Esophagus muscularis mucosa (tissue), 4 donors: ENCODE measurements at regions not wholly inside any gene's neighbourhood (a gene's known extent, or its start where the extent isn't known, plus 50 kb on each side); places are given as distances from the start of the nearest gene placed in this dataset.
A peak's percentile ranks its signal among the peaks of the same experiment; 100 is the strongest.

Source experiments
- DNase-seq: peaks from one replicate; pipeline ENCODE4 v3.0.0-alpha.2; 2017; ENCODE audit errors: extremely low spot score
- H3K27ac ChIP-seq, 4 donors: fragments of 200-600 bp; sonication (generic); replicated peaks in 1 of 4; 1 replicate in 3 of 4; 2 replicates in 1 of 4; pipeline ENCODE4 v1.5.1; 2016 to 2019; ENCODE audit warnings: mild to moderate bottlenecking in 1 of 4
- H3K27me3 ChIP-seq, 4 donors: fragments of 200-600 bp; sonication (generic); one replicate each; pipeline versions ENCODE4 v1.5.1 to v1.6.0; 2016 to 2019
- H3K36me3 ChIP-seq, 4 donors: fragments of 200-600 bp; sonication (generic); one replicate each; pipeline ENCODE4 v1.5.1; 2016 to 2019
- H3K4me1 ChIP-seq, 4 donors: fragments of 200-600 bp; sonication (generic); one replicate each; pipeline ENCODE4 v1.5.1; 2016 to 2019
- H3K4me3 ChIP-seq, 4 donors: fragments of 200-600 bp; sonication (generic); 1 replicate in 2 of 4; 2 replicates in 2 of 4; pipeline ENCODE4 v1.5.1; 2016 to 2019; ENCODE audit warnings: mild to moderate bottlenecking in 4 of 4, moderate library complexity in 1 of 4
- H3K9me3 ChIP-seq, 4 donors: fragments of 200-600 bp; sonication (generic); 1 replicate in 3 of 4; 2 replicates in 1 of 4; pipeline ENCODE4 v1.5.1; 2016 to 2019
- EP300 ChIP-seq: sonication (generic); formaldehyde crosslinking; IDR thresholded peaks from one replicate; pipeline ENCODE4 v1.6.1; 2017; ENCODE audit warnings: antibody characterized with exemption
- POLR2A ChIP-seq: fragments of 450-650 bp; IDR thresholded peaks from one replicate; pipeline ENCODE4 v1.6.1; 2017; ENCODE audit warnings: antibody characterized with exemption, moderate library complexity, mild to moderate bottlenecking, low read depth
- POLR2AphosphoS5 ChIP-seq, 2 donors: sonication (generic); formaldehyde crosslinking; IDR thresholded peaks; one replicate each; pipeline ENCODE4 v1.6.1; 2017; ENCODE audit warnings: antibody characterized with exemption in 2 of 2
- WGBS: methylation state at CpG from one replicate; pipeline ENCODE4 v1.1.5; 2018; 5-methylcytosine and 5-hydroxymethylcytosine counted together
- intact Hi-C: fragments of 100-400 bp; cut with DNase I; formaldehyde crosslinking; loops from one replicate; pipeline ENCODE4 v1.15.1; 2023
- TF ChIP-seq, protein P1 (sequence below), 3 experiments: fragments of 200-600 bp in 2 of 3; fragments of 450-650 bp in 1 of 3; sonication (generic) in 2 of 3; IDR thresholded peaks; one replicate each; pipeline ENCODE4 v1.5.1; 2017 to 2019; ENCODE audit warnings: antibody characterized with exemption in 3 of 3, mild to moderate bottlenecking in 2 of 3, moderate library complexity in 1 of 3

GRCh38 chr20:61115364-61116065, 136.5 kb upstream of the CDH4 start:
- TF ChIP-seq EP300, result no peak
- TF ChIP-seq POLR2AphosphoS5 (IDR thresholded peaks at IDR 0.05), result peak in 1 of 2 donors; percentile 29
- no peak for TF ChIP-seq POLR2A
- Histone ChIP-seq H3K4me3 (no peak overlapping the region), H3K4me1 (peaks cover 10 to 41% (median 33%) of the 10 kb centered on the region in 4 donors), H3K9me3 (no peaks in the 10 kb centered on the region), H3K27ac (peak overlapping the region; percentile 29 to 76 (median 60)), H3K27me3 (no peaks in the 10 kb centered on the region), H3K36me3 (no peaks in the 10 kb centered on the region)
- DNase-seq, result no peak
- 33% methylated on average over 7 of the region's 8 CpGs for WGBS
- intact Hi-C loops, result no loop called here

- no peaks in the 10 kb centered on the region for H3K36me3 ChIP-seq
- no peaks in the 10 kb centered on the region for H3K9me3 ChIP-seq
- H3K4me3 ChIP-seq, result no peak overlapping the region
- H3K27me3 ChIP-seq, result no peaks in the 10 kb centered on the region
- DNase-seq, result no peak
- intact Hi-C loops, result no loop called here
- 51% methylated on average over 5 of the region's 5 CpGs for WGBS
- TF ChIP-seq EP300 (no peak), POLR2A (no peak), POLR2AphosphoS5 (IDR thresholded peaks at IDR 0.05) (no peak)
- TF ChIP-seq, protein P1, sequence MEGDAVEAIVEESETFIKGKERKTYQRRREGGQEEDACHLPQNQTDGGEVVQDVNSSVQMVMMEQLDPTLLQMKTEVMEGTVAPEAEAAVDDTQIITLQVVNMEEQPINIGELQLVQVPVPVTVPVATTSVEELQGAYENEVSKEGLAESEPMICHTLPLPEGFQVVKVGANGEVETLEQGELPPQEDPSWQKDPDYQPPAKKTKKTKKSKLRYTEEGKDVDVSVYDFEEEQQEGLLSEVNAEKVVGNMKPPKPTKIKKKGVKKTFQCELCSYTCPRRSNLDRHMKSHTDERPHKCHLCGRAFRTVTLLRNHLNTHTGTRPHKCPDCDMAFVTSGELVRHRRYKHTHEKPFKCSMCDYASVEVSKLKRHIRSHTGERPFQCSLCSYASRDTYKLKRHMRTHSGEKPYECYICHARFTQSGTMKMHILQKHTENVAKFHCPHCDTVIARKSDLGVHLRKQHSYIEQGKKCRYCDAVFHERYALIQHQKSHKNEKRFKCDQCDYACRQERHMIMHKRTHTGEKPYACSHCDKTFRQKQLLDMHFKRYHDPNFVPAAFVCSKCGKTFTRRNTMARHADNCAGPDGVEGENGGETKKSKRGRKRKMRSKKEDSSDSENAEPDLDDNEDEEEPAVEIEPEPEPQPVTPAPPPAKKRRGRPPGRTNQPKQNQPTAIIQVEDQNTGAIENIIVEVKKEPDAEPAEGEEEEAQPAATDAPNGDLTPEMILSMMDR (IDR thresholded peaks at IDR 0.05), result no peak
- H3K4me1 ChIP-seq, result peaks cover 10 to 46% (median 37%) of the 10 kb centered on the region in 4 donors
- peak overlapping the region in 3 of 4 donors; percentile 52 to 76 (median 68) for H3K27ac ChIP-seq
These were observed 134.3 kb upstream of the CDH4 start for GRCh38 chr20:61117725-61118124.

- Histone ChIP-seq H3K4me1 (peaks cover 10 to 46% (median 37%) of the 10 kb centered on the region in 4 donors), H3K36me3 (no peaks in the 10 kb centered on the region), H3K9me3 (no peaks in the 10 kb centered on the region), H3K4me3 (no peak overlapping the region), H3K27ac (peak overlapping the region in 1 of 4 donors; percentile 76), H3K27me3 (no peaks in the 10 kb centered on the region)
- no peak for DNase-seq
- WGBS, result 90% methylated on average over 14 of the region's 14 CpGs
- intact Hi-C loops, result no loop called here
- TF ChIP-seq EP300 (no peak), POLR2AphosphoS5 (IDR thresholded peaks at IDR 0.05) (no peak), POLR2A (no peak)
- TF ChIP-seq, protein P1 (IDR thresholded peaks at IDR 0.05), result no peak
These were observed 133.4 kb upstream of the CDH4 start for GRCh38 chr20:61118429-61119224.

DNA sequence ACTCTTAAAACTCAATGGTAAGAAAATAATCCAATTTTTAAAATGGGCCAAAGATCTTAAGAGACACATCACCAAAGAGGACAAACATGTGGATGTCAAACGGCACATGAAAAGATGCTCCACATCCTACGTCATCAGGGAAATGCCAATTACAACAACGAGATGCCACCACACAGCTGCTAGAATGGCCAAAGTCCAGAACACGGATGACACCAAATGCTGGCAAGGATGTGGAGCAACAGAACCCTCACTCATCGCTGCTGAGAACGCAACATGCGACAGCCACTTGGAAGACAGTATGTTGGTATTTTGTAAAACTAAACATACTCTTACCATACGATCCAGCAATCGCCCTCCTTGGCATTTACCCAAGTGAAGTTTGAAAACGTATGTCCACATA, 132.8 kb upstream of the CDH4 start:
- Histone ChIP-seq H3K27ac (no peak overlapping the region), H3K36me3 (no peaks in the 10 kb centered on the region), H3K4me1 (peaks cover 10 to 49% (median 37%) of the 10 kb centered on the region in 4 donors), H3K27me3 (no peaks in the 10 kb centered on the region), H3K9me3 (no peaks in the 10 kb centered on the region), H3K4me3 (no peak overlapping the region)
- intact Hi-C loops, result no loop called here
- DNase-seq, result no peak
- TF ChIP-seq, protein P1 (IDR thresholded peaks at IDR 0.05), result no peak
- TF ChIP-seq POLR2AphosphoS5 (IDR thresholded peaks at IDR 0.05), result no peak
- no peak for TF ChIP-seq EP300
- TF ChIP-seq POLR2A, result no peak
- 69% methylated on average over 10 of the region's 10 CpGs for WGBS

DNA sequence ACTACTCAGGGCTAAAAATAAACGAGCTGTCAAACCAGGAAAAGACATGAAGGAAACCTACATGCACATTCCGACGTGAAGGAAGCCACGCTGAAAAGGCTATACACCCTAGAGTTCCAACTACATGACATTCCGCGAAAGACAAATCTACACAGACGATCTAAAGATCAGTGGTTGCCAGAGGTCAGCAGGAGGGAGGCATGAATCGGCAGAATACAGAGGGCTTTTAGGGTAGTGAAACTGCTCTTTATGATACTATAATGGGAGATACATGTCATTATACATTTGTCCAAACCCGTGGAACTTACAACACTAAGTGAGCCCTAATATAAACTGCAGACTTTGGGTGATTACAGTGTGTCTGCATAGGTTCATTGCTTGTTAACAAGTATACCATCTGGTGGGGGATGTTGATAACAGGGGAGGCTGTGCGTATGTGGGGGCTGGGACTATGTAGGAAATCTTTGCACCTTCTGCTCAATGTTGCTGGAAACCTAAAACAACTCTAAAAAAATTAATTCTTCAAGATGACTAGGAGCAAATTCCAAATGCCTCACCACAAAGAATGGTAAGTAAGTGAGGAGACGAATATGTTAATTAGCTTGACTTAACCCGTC, 132.2 kb upstream of the CDH4 start:
- H3K36me3 ChIP-seq, result no peaks in the 10 kb centered on the region
- H3K4me3 ChIP-seq, result no peak overlapping the region
- WGBS, result 56% methylated on average over 12 of the region's 12 CpGs
- no peaks in the 10 kb centered on the region for H3K27me3 ChIP-seq
- H3K9me3 ChIP-seq, result no peaks in the 10 kb centered on the region
- no peak for DNase-seq
- no peak overlapping the region for H3K27ac ChIP-seq
- intact Hi-C loops, result loop anchor here (5.0 to 10.0 kb wide), 2 partner anchors 275 to 908 kb away; no protein-coding TSS in a partner anchor
- H3K4me1 ChIP-seq, result peaks cover 10 to 50% (median 35%) of the 10 kb centered on the region in 4 donors
- TF ChIP-seq POLR2A (no peak), EP300 (no peak), POLR2AphosphoS5 (IDR thresholded peaks at IDR 0.05) (no peak)
- TF ChIP-seq, protein P1 (IDR thresholded peaks at IDR 0.05), result no peak
